ENCODE measurements at regions not wholly inside any gene's neighbourhood (a gene's known extent, or its start where the extent isn't known, plus 50 kb on each side); places are given as distances from the start of the nearest gene placed in this dataset.

DNA sequence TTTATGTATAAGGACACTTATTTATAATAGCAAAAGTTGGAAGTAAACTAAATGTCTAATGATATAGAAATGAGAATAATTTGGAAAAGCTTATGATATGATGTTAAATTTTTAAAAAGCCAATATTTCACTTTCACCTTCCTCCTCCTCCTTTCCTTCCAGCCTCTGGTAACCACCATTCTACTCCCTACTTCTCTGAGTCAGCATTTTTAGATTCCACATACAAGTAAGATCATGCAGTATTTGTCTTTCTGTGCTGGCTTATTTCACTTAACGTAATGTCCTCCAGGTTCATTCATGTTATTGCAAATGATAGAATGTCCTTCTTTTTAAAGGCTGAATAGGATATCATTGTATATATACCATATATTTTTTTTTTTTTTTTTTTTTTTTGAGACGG, 180.2 kb downstream of the RNF144B start:
- H3K27ac Mint-ChIP-seq (ENCODE audit: unreplicated experiment) = no peak overlapping the region
- peaks cover 5% of the 10 kb centered on the region for H3K9me3 Mint-ChIP-seq
- TF ChIP-seq CTCF (conservative IDR thresholded peaks at IDR 0.05) = no peak
- no peaks in the 10 kb centered on the region for H3K27me3 Mint-ChIP-seq (ENCODE audit: low read depth)
- H3K4me3 Mint-ChIP-seq = no peak overlapping the region
- no peak for DNase-seq (ENCODE audit: low read depth, low spot score)
- peaks cover 7% of the 10 kb centered on the region for H3K4me1 Mint-ChIP-seq
- peaks cover 3% of the 10 kb centered on the region for H3K36me3 Mint-ChIP-seq (ENCODE audit: low read depth)

DNA sequence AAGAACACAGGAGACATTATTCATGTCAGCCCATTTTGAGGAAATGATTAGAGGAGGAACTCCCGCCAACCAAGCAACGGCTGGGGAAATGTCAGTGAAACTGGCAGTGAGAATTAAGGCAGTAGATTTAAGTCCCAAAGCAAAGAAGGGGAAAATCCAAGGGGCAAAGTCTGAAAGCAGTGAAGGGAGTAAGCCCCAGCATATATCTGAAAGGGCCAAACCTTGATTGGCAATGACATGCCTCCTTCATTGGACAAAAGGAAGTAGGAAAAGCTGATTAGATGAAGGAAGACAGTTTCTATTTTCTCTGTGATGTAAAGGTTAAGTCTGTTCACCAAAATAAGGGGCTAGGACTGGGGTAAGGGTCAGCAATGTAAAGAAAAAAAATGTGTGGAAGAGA, 190.3 kb downstream of the RNF144B start:
- TF ChIP-seq CTCF (conservative IDR thresholded peaks at IDR 0.05) = no peak
- no peak for DNase-seq (ENCODE audit: low read depth, low spot score)
- Mint-ChIP-seq H3K36me3 (ENCODE audit: low read depth) (peaks cover 5% of the 10 kb centered on the region), H3K4me3 (no peak overlapping the region), H3K9me3 (peaks cover 4% of the 10 kb centered on the region), H3K4me1 (peaks cover 31% of the 10 kb centered on the region), H3K27ac (ENCODE audit: unreplicated experiment) (peak overlapping the region; percentile 10), H3K27me3 (ENCODE audit: low read depth) (no peaks in the 10 kb centered on the region)

- Mint-ChIP-seq H3K4me1 (peaks cover 44% of the 10 kb centered on the region), H3K27me3 (ENCODE audit: low read depth) (no peaks in the 10 kb centered on the region), H3K27ac (ENCODE audit: unreplicated experiment) (no peak overlapping the region), H3K4me3 (no peak overlapping the region), H3K36me3 (ENCODE audit: low read depth) (peaks cover 12% of the 10 kb centered on the region), H3K9me3 (peaks cover 14% of the 10 kb centered on the region)
- no peak for TF ChIP-seq CTCF (conservative IDR thresholded peaks at IDR 0.05)
- no peak for DNase-seq (ENCODE audit: low read depth, low spot score)
These were observed 192.0 kb downstream of the RNF144B start for GRCh38 chr6:18579166-18579565.

GRCh38 chr6:18579869-18580268, 192.7 kb downstream of the RNF144B start:
- H3K9me3 Mint-ChIP-seq = peaks cover 12% of the 10 kb centered on the region
- H3K36me3 Mint-ChIP-seq (ENCODE audit: low read depth) = peaks cover 8% of the 10 kb centered on the region
- H3K4me3 Mint-ChIP-seq = no peak overlapping the region
- no peak for DNase-seq (ENCODE audit: low read depth, low spot score)
- H3K27ac Mint-ChIP-seq (ENCODE audit: unreplicated experiment) = peak overlapping the region; percentile 36
- H3K27me3 Mint-ChIP-seq (ENCODE audit: low read depth) = no peaks in the 10 kb centered on the region
- no peak for TF ChIP-seq CTCF (conservative IDR thresholded peaks at IDR 0.05)
- peaks cover 51% of the 10 kb centered on the region for H3K4me1 Mint-ChIP-seq

DNA sequence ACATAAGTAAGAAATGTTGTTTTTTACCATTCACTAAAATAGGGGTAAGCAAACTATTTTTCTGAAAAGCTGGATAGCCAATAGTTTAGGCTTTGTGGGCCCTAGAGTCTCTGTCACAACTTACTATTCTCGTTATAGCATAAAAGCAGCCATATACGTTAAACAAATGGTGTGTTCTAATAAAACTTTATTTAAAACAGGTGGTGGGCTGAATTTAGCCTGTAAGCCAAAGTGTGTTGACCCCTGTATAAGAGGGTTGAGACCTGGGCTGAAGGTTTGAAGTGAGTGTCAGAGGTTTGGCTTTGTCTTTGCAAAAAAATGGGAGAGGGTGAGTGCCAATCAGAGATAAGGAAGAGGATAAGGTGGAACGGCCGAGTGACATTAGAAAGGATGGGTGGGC, 197.2 kb downstream of the RNF144B start:
- Mint-ChIP-seq H3K27me3 (ENCODE audit: low read depth) (no peaks in the 10 kb centered on the region), H3K4me1 (peaks cover 56% of the 10 kb centered on the region), H3K27ac (ENCODE audit: unreplicated experiment) (peak overlapping the region; percentile 98), H3K9me3 (peaks cover 15% of the 10 kb centered on the region), H3K36me3 (ENCODE audit: low read depth) (peaks cover 11% of the 10 kb centered on the region), H3K4me3 (peak overlapping the region; percentile 3)
- TF ChIP-seq CTCF (conservative IDR thresholded peaks at IDR 0.05) = no peak
- DNase-seq (ENCODE audit: low read depth, low spot score) = no peak

All from neural crest cell (in vitro differentiated cells).